ENCODE measurements at regions not wholly inside any gene's neighbourhood (a gene's known extent, or its start where the extent isn't known, plus 50 kb on each side); places are given as distances from the start of the nearest gene placed in this dataset.

DNA sequence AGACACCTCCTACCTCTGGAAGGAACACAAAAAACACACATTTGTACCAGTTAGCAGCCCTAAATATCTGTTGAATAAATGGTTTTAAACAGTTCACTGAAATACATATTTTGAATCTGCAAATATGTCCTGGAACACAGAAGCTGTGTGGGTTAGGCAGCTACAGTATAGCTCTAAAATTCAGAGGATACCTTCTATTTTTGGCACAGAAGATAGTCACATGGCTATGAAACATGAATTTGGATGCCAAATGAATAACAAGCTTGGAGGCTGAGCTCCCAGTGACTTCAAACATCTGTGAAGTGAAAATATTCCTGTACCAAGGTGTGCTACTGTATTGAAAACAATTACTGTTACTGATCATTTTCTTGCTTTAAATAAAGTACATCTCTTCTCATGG is 391.5 kb upstream of the ADGRL2 start:
- no peak overlapping the region for H3K4me3 ChIP-seq (ENCODE audit: low read depth, low read length, poor library complexity, severe bottlenecking)
- H3K27ac ChIP-seq (ENCODE audit: low read depth, low read length, poor library complexity, severe bottlenecking) = no peak overlapping the region

DNA sequence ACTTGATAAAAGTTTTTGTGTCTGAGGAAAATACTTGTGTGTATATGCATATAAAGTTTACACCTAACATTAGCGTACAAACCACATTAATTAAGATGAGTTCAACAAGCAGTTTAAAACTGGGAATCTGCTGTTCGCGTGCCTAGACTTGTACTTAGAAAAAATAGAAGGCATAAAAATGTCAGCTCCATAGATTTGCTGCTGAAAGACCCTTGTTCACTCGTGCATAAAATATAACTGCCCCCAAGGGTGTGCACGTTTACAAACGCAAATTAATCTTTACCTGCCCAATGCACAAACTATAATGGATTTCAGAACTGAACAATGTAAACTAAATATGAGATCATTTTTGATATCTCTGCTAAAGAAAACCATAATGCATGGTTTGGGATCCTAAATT is 392.3 kb upstream of the ADGRL2 start:
- Histone ChIP-seq H3K79me2 (ENCODE audit: insufficient read depth, low read length) (no peaks in the 10 kb centered on the region), H2AFZ (ENCODE audit: low read length) (no peak overlapping the region), H3K27me3 (ENCODE audit: insufficient read depth, low read length) (no peaks in the 10 kb centered on the region), H3K27ac (ENCODE audit: low read depth, low read length, poor library complexity, severe bottlenecking) (no peak overlapping the region), H3K4me3 (ENCODE audit: low read depth, low read length, poor library complexity, severe bottlenecking) (no peak overlapping the region), H3F3A (ENCODE audit: insufficient read depth, low read length) (no peaks in the 10 kb centered on the region), H3K9me2 (ENCODE audit: low read depth, low read length) (no peaks in the 10 kb centered on the region), H3K4me1 (ENCODE audit: insufficient read depth, low read length, severe bottlenecking) (no peaks in the 10 kb centered on the region), H3K36me3 (ENCODE audit: insufficient read depth, low read length) (no peaks in the 10 kb centered on the region), H3K9me3 (ENCODE audit: low read length) (no peaks in the 10 kb centered on the region), H4K20me1 (ENCODE audit: insufficient read depth, low read length) (no peaks in the 10 kb centered on the region), H3K4me2 (ENCODE audit: low read length) (no peak overlapping the region), H3K9ac (ENCODE audit: low read length) (no peak overlapping the region)
- TF ChIP-seq, protein P1, sequence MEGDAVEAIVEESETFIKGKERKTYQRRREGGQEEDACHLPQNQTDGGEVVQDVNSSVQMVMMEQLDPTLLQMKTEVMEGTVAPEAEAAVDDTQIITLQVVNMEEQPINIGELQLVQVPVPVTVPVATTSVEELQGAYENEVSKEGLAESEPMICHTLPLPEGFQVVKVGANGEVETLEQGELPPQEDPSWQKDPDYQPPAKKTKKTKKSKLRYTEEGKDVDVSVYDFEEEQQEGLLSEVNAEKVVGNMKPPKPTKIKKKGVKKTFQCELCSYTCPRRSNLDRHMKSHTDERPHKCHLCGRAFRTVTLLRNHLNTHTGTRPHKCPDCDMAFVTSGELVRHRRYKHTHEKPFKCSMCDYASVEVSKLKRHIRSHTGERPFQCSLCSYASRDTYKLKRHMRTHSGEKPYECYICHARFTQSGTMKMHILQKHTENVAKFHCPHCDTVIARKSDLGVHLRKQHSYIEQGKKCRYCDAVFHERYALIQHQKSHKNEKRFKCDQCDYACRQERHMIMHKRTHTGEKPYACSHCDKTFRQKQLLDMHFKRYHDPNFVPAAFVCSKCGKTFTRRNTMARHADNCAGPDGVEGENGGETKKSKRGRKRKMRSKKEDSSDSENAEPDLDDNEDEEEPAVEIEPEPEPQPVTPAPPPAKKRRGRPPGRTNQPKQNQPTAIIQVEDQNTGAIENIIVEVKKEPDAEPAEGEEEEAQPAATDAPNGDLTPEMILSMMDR (IDR thresholded peaks at IDR 0.05; ENCODE audit: low read length) = no peak
- no peak for TF ChIP-seq EZH2 (IDR thresholded peaks at IDR 0.05; ENCODE audit: borderline replicate concordance, low read length)

More for the DNA sequence above, 391.5 kb upstream of the ADGRL2 start:
- H3K36me3 ChIP-seq (ENCODE audit: insufficient read depth, low read length) = no peaks in the 10 kb centered on the region
- H3K9ac ChIP-seq (ENCODE audit: low read length) = no peak overlapping the region
- no peaks in the 10 kb centered on the region for H3K4me1 ChIP-seq (ENCODE audit: insufficient read depth, low read length, severe bottlenecking)
- H3K9me2 ChIP-seq (ENCODE audit: low read depth, low read length) = no peaks in the 10 kb centered on the region
- no peaks in the 10 kb centered on the region for H3K79me2 ChIP-seq (ENCODE audit: insufficient read depth, low read length)
- no peaks in the 10 kb centered on the region for H4K20me1 ChIP-seq (ENCODE audit: insufficient read depth, low read length)
- H3K4me2 ChIP-seq (ENCODE audit: low read length) = no peak overlapping the region
- H2AFZ ChIP-seq (ENCODE audit: low read length) = no peak overlapping the region
- no peaks in the 10 kb centered on the region for H3F3A ChIP-seq (ENCODE audit: insufficient read depth, low read length)
- no peaks in the 10 kb centered on the region for H3K9me3 ChIP-seq (ENCODE audit: low read length)
- H3K27me3 ChIP-seq (ENCODE audit: insufficient read depth, low read length) = no peaks in the 10 kb centered on the region
- TF ChIP-seq EZH2 (IDR thresholded peaks at IDR 0.05; ENCODE audit: borderline replicate concordance, low read length) = no peak

DNA sequence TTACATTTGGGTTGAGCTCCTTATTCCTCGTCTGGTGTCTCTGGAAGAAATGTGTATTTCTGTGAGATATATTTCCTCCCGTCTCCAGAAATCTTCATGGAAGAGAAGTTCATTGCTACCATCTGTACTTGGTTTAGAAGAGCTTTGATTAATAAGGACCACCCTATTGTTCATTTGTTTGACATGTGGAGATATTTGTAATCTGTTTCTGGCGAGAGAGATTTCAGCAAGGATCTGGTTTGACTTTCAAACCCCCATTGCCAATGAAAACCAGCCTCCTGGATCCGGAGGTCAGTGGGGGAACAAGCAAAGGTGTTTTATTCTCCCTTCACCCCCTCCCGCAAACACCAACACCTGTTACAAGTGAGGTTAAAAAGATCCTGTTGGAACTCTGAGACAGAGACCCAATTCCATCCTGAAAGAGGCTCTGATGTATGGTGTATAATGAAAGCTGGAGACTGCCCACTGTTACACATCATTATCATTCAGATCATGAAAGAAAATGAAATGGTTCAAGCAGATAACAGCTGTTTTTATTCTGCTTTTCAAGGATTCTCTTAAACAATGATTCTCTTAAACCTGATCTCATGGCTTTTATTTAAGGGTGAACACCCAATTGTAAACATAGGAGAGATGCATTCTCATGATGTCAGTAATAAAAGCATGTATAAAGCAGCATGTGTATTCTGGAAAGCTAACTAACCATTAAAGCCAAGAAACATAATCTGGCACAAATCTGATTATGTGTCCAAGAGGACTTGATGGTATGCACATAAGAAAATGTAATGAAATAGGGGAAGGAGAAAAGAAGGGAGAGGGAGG is 393.5 kb upstream of the ADGRL2 start:
- H3F3A ChIP-seq (ENCODE audit: insufficient read depth, low read length) = no peaks in the 10 kb centered on the region
- no peak overlapping the region for H3K27ac ChIP-seq (ENCODE audit: low read depth, low read length, poor library complexity, severe bottlenecking)
- TF ChIP-seq, protein P1 (IDR thresholded peaks at IDR 0.05; ENCODE audit: low read length) = no peak
- no peak for TF ChIP-seq EZH2 (IDR thresholded peaks at IDR 0.05; ENCODE audit: borderline replicate concordance, low read length)
- no peak overlapping the region for H3K4me2 ChIP-seq (ENCODE audit: low read length)
- H4K20me1 ChIP-seq (ENCODE audit: insufficient read depth, low read length) = no peaks in the 10 kb centered on the region
- no peaks in the 10 kb centered on the region for H3K9me3 ChIP-seq (ENCODE audit: low read length)
- H3K4me1 ChIP-seq (ENCODE audit: insufficient read depth, low read length, severe bottlenecking) = no peaks in the 10 kb centered on the region
- H3K9ac ChIP-seq (ENCODE audit: low read length) = no peak overlapping the region
- no peaks in the 10 kb centered on the region for H3K9me2 ChIP-seq (ENCODE audit: low read depth, low read length)
- H3K27me3 ChIP-seq (ENCODE audit: insufficient read depth, low read length) = no peaks in the 10 kb centered on the region
- H3K36me3 ChIP-seq (ENCODE audit: insufficient read depth, low read length) = no peaks in the 10 kb centered on the region
- H2AFZ ChIP-seq (ENCODE audit: low read length) = no peak overlapping the region
- no peak overlapping the region for H3K4me3 ChIP-seq (ENCODE audit: low read depth, low read length, poor library complexity, severe bottlenecking)
- no peaks in the 10 kb centered on the region for H3K79me2 ChIP-seq (ENCODE audit: insufficient read depth, low read length)
